ENCODE measurements at regions not wholly inside any gene's neighbourhood (a gene's known extent, or its start where the extent isn't known, plus 50 kb on each side); places are given as distances from the start of the nearest gene placed in this dataset.

DNA sequence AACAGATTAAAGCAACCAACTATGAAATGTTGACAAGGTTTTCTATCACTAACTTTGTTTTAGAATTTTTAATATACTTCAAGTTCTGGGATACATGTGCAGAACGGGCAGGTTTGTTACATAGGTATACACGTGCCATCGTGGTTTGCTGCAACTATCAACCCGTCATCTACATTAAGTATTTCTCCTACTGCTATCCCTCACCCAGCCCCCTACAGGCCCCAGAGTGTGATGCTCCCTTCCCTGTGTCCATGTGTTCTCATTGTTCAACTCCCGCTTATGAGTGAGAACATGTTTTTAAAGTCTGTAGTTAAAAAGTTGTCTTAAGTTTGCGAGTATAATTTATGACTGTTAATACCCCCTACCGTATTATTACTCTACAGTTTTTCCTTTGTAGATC, 844.3 kb upstream of the MANEA start:
- TF ChIP-seq, protein P1, sequence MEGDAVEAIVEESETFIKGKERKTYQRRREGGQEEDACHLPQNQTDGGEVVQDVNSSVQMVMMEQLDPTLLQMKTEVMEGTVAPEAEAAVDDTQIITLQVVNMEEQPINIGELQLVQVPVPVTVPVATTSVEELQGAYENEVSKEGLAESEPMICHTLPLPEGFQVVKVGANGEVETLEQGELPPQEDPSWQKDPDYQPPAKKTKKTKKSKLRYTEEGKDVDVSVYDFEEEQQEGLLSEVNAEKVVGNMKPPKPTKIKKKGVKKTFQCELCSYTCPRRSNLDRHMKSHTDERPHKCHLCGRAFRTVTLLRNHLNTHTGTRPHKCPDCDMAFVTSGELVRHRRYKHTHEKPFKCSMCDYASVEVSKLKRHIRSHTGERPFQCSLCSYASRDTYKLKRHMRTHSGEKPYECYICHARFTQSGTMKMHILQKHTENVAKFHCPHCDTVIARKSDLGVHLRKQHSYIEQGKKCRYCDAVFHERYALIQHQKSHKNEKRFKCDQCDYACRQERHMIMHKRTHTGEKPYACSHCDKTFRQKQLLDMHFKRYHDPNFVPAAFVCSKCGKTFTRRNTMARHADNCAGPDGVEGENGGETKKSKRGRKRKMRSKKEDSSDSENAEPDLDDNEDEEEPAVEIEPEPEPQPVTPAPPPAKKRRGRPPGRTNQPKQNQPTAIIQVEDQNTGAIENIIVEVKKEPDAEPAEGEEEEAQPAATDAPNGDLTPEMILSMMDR (IDR thresholded peaks at IDR 0.05), result no peak
- TF ChIP-seq POLR2A (IDR thresholded peaks at IDR 0.05), result no peak

All from adrenal gland (tissue), 5 donors.